LNCAP (cell line): ENCODE measurements at regions not wholly inside any gene's neighbourhood (a gene's known extent, or its start where the extent isn't known, plus 50 kb on each side); places are given as distances from the start of the nearest gene placed in this dataset.

Experiments
- CTCF ChIP-seq: fragments of 450-650 bp; IDR thresholded peaks from 2 replicates; pipeline ENCODE4 v1.5.1; 2017; ENCODE audit warnings: mild to moderate bottlenecking

GRCh38 chr7:7129381-7129780, 53.0 kb upstream of the C1GALT1 start:
- no peak for TF ChIP-seq CTCF

- no peak for TF ChIP-seq CTCF
Measured at GRCh38 chr7:7131273-7131672, 51.1 kb upstream of the C1GALT1 start.
